HCT116 (cell line): ENCODE measurements at regions not wholly inside any gene's neighbourhood (a gene's known extent, or its start where the extent isn't known, plus 50 kb on each side); places are given as distances from the start of the nearest gene placed in this dataset.

Source experiments
- ATAC-seq: fragments of 200-7000 bp; cut with Tn5 transposase; 2 replicates; pipeline ENCODE4 v1.9.1; 2020; ENCODE audit warnings: mild to moderate bottlenecking, moderate library complexity
- BruUV-seq: library from RNA; stranded (reverse); fragments of 400-500 nt; replicated peaks from 2 replicates; lab custom pipeline; 2021; lab: Mats Ljungman, UMichigan
- CTCF ChIA-PET: fragments of 300-600 bp; sonication (Branson Sonifier 250); formaldehyde crosslinking; loops from one replicate; lab custom pipeline; 2021; ENCODE audit warnings: antibody characterized with exemption; lab: Charles Lee
- POLR2A ChIA-PET: fragments of 300-600, 350-600 bp; sonication (Branson Sonifier 250); formaldehyde crosslinking; loops from one replicate; lab custom pipeline; 2021; ENCODE audit warnings: antibody characterized with exemption; lab: Charles Lee
- RAD21 ChIA-PET, 2 experiments: fragments of 300-600 bp; sonication (Branson Sonifier 250); formaldehyde crosslinking; loops; one replicate each; lab custom pipeline; 2023; ENCODE audit warnings: low total read pairs in 2 of 2; ENCODE audit not compliant: uncharacterized antibody in 2 of 2, unreplicated experiment in 2 of 2, low non-redundant PET in 1 of 2; lab: Charles Lee
- DNase-seq: peaks from one replicate; pipeline ENCODE4 v3.0.0-alpha.2; 2010; ENCODE audit warnings: low read depth, low spot score
- H2AFZ ChIP-seq: fragments of 200-600 bp; shearing (Covaris generic), sonication (generic); 2 replicates; pipeline ENCODE4 v1.6.1; 2017; ENCODE audit warnings: low read depth, mixed run types, mixed read lengths, antibody characterized with exemption, low read length; ENCODE audit not compliant: poor library complexity, severe bottlenecking
- H3K27ac ChIP-seq: 2 replicates; pipeline ENCODE4 v1.5.1; 2012; ENCODE audit warnings: low read depth, low read length
- H3K27me3 ChIP-seq: fragments of 200-600 bp; sonication (generic); 2 replicates; pipeline ENCODE4 v1.6.1; 2016; ENCODE audit warnings: mixed run types, low read length, mixed read lengths; ENCODE audit not compliant: insufficient read depth
- H3K36me3 ChIP-seq, 2 experiments: fragments of 200-500 bp in 1 of 2; fragments of 200-600 bp in 1 of 2; sonication (Bioruptor generic) in 1 of 2; sonication (generic) in 1 of 2; 2 replicates each; pipeline versions ENCODE4 v1.5.1 to v1.6.1; 2014 to 2016; ENCODE audit warnings: low read length in 2 of 2, inconsistent platforms in 1 of 2, mixed read lengths in 1 of 2, mixed run types in 1 of 2; ENCODE audit not compliant: insufficient read depth in 2 of 2, control insufficient read depth in 1 of 2
- H3K4me1 ChIP-seq, 2 experiments: fragments of 200-600 bp in 1 of 2; sonication (generic) in 1 of 2; 2 replicates each; pipeline versions ENCODE4 v1.5.1 to v1.6.1; 2012 to 2017; ENCODE audit warnings: low read length in 2 of 2, inconsistent platforms in 1 of 2, mild to moderate bottlenecking in 1 of 2, mixed read lengths in 1 of 2, mixed run types in 1 of 2, moderate library complexity in 1 of 2; ENCODE audit not compliant: insufficient read depth in 2 of 2, control insufficient read depth in 1 of 2
- H3K4me2 ChIP-seq: fragments of 200-600 bp; sonication (generic); 2 replicates; pipeline ENCODE4 v1.6.1; 2017; ENCODE audit warnings: mixed run types, low read length, mixed read lengths
- H3K4me3 ChIP-seq, 2 experiments: fragments of 200-600 bp in 1 of 2; sonication (generic) in 1 of 2; replicated peaks in 1 of 2; 2 replicates each; pipeline ENCODE4 v1.5.1; 2011 to 2016; ENCODE audit warnings: low read length in 2 of 2, control low read depth in 1 of 2, low read depth in 1 of 2, mild to moderate bottlenecking in 1 of 2, mixed read lengths in 1 of 2, mixed run types in 1 of 2
- H3K79me2 ChIP-seq: fragments of 200-600 bp; sonication (generic); 2 replicates; pipeline ENCODE4 v1.6.1; 2017; ENCODE audit warnings: mild to moderate bottlenecking, mixed run types, low read length, moderate library complexity, mixed read lengths; ENCODE audit not compliant: insufficient read depth
- H3K9ac ChIP-seq: fragments of 200-600 bp; sonication (generic); 2 replicates; pipeline ENCODE4 v1.6.1; 2016; ENCODE audit warnings: low read length, mixed read lengths
- H3K9me2 ChIP-seq: fragments of 200-600 bp; sonication (generic), shearing (Covaris generic); 2 replicates; pipeline ENCODE4 v1.6.1; 2017; ENCODE audit warnings: mixed run types, mild to moderate bottlenecking, moderate library complexity; ENCODE audit not compliant: insufficient read depth
- H3K9me3 ChIP-seq, 2 experiments: fragments of 200-500 bp in 1 of 2; fragments of 200-600 bp in 1 of 2; sonication (Bioruptor generic) in 1 of 2; sonication (generic) in 1 of 2; 2 replicates each; pipeline ENCODE4 v1.6.1; 2014 to 2017; ENCODE audit warnings: low read length in 2 of 2, mixed read lengths in 2 of 2, inconsistent platforms in 1 of 2, low read depth in 1 of 2, mild to moderate bottlenecking in 1 of 2, mixed run types in 1 of 2, moderate library complexity in 1 of 2; ENCODE audit not compliant: control insufficient read depth in 1 of 2, insufficient read depth in 1 of 2
- H4K20me1 ChIP-seq: fragments of 200-600 bp; sonication (generic), shearing (Covaris generic); 2 replicates; pipeline ENCODE4 v1.6.1; 2017; ENCODE audit warnings: mixed run types, mild to moderate bottlenecking, moderate library complexity; ENCODE audit not compliant: insufficient read depth
- CBX3 ChIP-seq: IDR thresholded peaks from 2 replicates; pipeline ENCODE4 v1.6.1; 2012; ENCODE audit warnings: low read depth
- CTCF ChIP-seq, 3 experiments: fragments of 200-600 bp in 1 of 3; sonication (generic) in 1 of 3; IDR thresholded peaks in 2 of 3; conservative IDR thresholded peaks in 1 of 3; 2 replicates each; pipeline ENCODE4 v1.5.1; 2012 to 2017; ENCODE audit warnings: low read depth in 2 of 3, low read length in 2 of 3, antibody characterized with exemption in 1 of 3, borderline replicate concordance in 1 of 3, control low read depth in 1 of 3, mild to moderate bottlenecking in 1 of 3, mixed read lengths in 1 of 3, mixed run types in 1 of 3, moderate library complexity in 1 of 3; ENCODE audit not compliant: insufficient read depth in 1 of 3
- EZH2 ChIP-seq: fragments of 200-600 bp; sonication (generic); IDR thresholded peaks from 2 replicates; pipeline ENCODE4 v1.6.1; 2017; ENCODE audit warnings: antibody characterized with exemption, mixed run types
- JUND ChIP-seq: IDR thresholded peaks from 2 replicates; pipeline ENCODE4 v1.6.1; 2012
- POLR2A ChIP-seq: IDR thresholded peaks from 2 replicates; pipeline ENCODE4 v1.7.0; 2011; ENCODE audit warnings: borderline replicate concordance; ENCODE audit not compliant: insufficient read depth, insufficient read length; ENCODE audit errors: extremely low read depth
- POLR2AphosphoS5 ChIP-seq: IDR thresholded peaks from 2 replicates; pipeline ENCODE4 v1.6.1; 2011; ENCODE audit warnings: mild to moderate bottlenecking, low read depth, low read length, moderate library complexity
- REST ChIP-seq: IDR thresholded peaks from 2 replicates; pipeline ENCODE4 v1.6.1; 2012; ENCODE audit warnings: low read depth
- SIN3A ChIP-seq: IDR thresholded peaks from 2 replicates; pipeline ENCODE4 v1.6.1; 2012; ENCODE audit warnings: low read depth
- YY1 ChIP-seq: IDR thresholded peaks from 2 replicates; pipeline ENCODE4 v1.6.1; 2011; ENCODE audit warnings: low read length, low read depth, moderate library complexity, mild to moderate bottlenecking; ENCODE audit not compliant: insufficient replicate concordance; ENCODE audit errors: extremely low read depth
- intact Hi-C: fragments of 100-400 bp; cut with micrococcal nuclease; formaldehyde crosslinking; loops from 2 replicates; pipeline ENCODE4 v1.10.0; 2022

GRCh38 chr6:91719414-91719813, 1132.5 kb upstream of the MAP3K7 start:
- Histone ChIP-seq H2AFZ (no peak overlapping the region), H4K20me1 (no peaks in the 10 kb centered on the region), H3K4me3 (no peak overlapping the region), H3K79me2 (no peaks in the 10 kb centered on the region), H3K9ac (no peak overlapping the region), H3K27me3 (no peaks in the 10 kb centered on the region), H3K36me3 (no peaks in the 10 kb centered on the region), H3K9me2 (no peaks in the 10 kb centered on the region), H3K4me1 (no peaks in the 10 kb centered on the region), H3K9me3 (peaks cover 8 to 11% of the 10 kb centered on the region in 2 experiments; a peak in 3 of 4 replicates), H3K4me2 (no peak overlapping the region), H3K27ac (no peak overlapping the region)
- intact Hi-C loops: no loop called here
- ChIA-PET POLR2A (no interaction called here), CTCF (no interaction called here), RAD21 (no interaction called here)
- no peak for DNase-seq
- no TSS peak for BruUV-seq
- no peak for ATAC-seq
- TF ChIP-seq SIN3A (no peak), POLR2A (no peak), CBX3 (no peak), REST (no peak), JUND (no peak), YY1 (no peak), POLR2AphosphoS5 (no peak), EZH2 (no peak), CTCF (IDR thresholded peaks at IDR 0.05 in 2 of 3, conservative IDR thresholded peaks at IDR 0.05 in 1 of 3; ENCODE audit: borderline replicate concordance in 1 of 3, insufficient read depth in 1 of 3, low read depth in 2 of 3, low read length in 2 of 3) (no peak)
